ENCODE measurements at regions not wholly inside any gene's neighbourhood (a gene's known extent, or its start where the extent isn't known, plus 50 kb on each side); places are given as distances from the start of the nearest gene placed in this dataset.
"Not testable (repeated sequence)": the region's sequence is repeated elsewhere in the genome, so short reads cannot be mapped to it uniquely, and the experiment has no call there.

DNA sequence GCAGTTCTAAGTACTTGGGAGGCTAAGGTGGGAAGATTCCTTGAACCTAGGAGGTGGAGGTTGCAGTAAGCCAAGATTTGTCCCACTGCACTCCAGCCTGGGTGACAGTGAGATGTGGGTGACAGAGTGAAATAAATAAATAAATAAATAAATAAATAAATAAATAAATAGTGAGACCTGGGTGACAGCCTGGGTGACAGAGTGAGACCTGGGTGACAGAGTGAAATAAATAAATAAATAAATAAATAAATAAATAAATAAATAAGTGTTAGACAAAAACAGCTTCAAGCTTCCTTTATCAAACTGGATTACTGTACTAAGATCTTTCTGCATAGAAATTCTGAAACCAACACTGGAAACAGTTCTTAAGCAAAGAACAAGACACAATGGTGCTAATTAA lies 71.8 kb upstream of the BMP2K start:
- DNase-seq (ENCODE audit: low read depth in 6 of 9, low spot score in 9 of 9): no peak
- no peak overlapping the region for H3K27ac ChIP-seq (ENCODE audit: low read depth in 1 of 2, low read length in 1 of 2)
- H3K4me3 ChIP-seq (ENCODE audit: low read length in 2 of 2): no peak overlapping the region
- H3K27me3 ChIP-seq (ENCODE audit: control insufficient read depth in 2 of 2, insufficient read depth in 1 of 2, low read length in 1 of 2): no peaks in the 10 kb centered on the region
- peaks cover 0 to 6% of the 10 kb centered on the region in 2 donors for H3K9me3 ChIP-seq (ENCODE audit: control insufficient read depth in 2 of 2, insufficient read depth in 1 of 2, low read length in 1 of 2)
- no peaks in the 10 kb centered on the region for H3K4me1 ChIP-seq (ENCODE audit: control insufficient read depth in 2 of 2, insufficient read depth in 2 of 2, low read length in 2 of 2)
- H3K36me3 ChIP-seq (ENCODE audit: control insufficient read depth in 2 of 2, insufficient read depth in 2 of 2, low read length in 1 of 2): no peaks in the 10 kb centered on the region

DNA sequence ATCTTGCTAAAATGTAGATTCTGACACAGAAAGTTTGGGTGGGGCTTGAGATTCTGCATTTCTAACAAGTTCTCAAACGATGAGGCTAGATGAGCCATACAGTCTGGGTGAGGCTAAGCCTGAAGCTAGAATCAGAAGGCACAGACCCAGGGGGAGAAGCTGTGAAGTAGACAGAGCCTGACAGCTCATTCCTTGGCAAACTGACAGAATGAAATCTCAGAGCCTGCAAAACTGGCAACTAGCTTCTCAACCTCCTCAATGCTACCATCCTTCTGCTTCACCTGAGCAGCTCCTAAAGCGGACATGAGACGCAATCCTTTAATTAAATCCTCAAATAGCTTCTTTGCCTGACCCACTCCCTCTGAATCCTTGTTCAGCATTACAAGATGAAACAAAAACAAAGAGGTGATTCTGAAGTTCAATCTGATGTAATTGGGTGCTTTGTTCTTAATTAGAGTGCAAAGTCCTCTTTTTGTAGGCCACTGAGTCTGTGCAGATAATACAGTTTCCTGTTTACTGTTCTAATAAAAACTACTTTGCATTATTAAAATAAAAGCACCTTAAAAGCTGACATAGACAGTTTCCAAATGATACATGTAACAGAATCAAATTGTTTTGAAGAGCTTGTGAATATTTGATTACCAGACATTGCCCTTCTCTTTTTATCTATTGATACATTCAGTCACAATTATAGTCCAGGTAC lies 71.0 kb upstream of the BMP2K start:
- H3K27me3 ChIP-seq (ENCODE audit: control insufficient read depth in 2 of 2, insufficient read depth in 1 of 2, low read length in 1 of 2): no peaks in the 10 kb centered on the region
- no peaks in the 10 kb centered on the region for H3K36me3 ChIP-seq (ENCODE audit: control insufficient read depth in 2 of 2, insufficient read depth in 2 of 2, low read length in 1 of 2)
- 92% methylated on average over 3 of the region's 3 CpGs for WGBS
- peaks cover 0 to 6% of the 10 kb centered on the region in 2 donors for H3K9me3 ChIP-seq (ENCODE audit: control insufficient read depth in 2 of 2, insufficient read depth in 1 of 2, low read length in 1 of 2)
- DNase-seq (ENCODE audit: low read depth in 6 of 9, low spot score in 9 of 9): no peak
- no peak overlapping the region for H3K27ac ChIP-seq (ENCODE audit: low read depth in 1 of 2, low read length in 1 of 2)
- no peak overlapping the region for H3K4me3 ChIP-seq (ENCODE audit: low read length in 2 of 2)
- no peaks in the 10 kb centered on the region for H3K4me1 ChIP-seq (ENCODE audit: control insufficient read depth in 2 of 2, insufficient read depth in 2 of 2, low read length in 2 of 2)

DNA sequence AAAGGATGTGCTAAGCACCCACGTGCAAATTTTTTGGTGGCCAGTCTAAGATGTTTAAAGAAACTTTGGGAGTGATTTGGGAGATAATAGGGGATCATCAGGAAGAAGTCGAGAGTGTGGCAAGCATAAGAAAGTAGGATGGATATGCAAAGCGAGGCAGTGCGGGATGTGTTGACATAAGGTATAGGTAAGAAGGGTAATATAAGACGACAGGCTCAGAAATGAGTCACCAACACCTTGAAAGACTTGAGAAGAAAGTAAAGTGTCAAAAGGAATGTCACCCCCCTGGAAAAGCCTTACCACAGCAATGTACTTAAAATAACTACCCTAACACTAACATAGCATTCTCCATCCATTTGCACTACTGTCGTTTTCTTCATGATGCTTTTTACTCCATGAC lies 69.8 kb upstream of the BMP2K start:
- Histone ChIP-seq H3K4me1 (ENCODE audit: control insufficient read depth in 2 of 2, insufficient read depth in 2 of 2, low read length in 2 of 2) (no peaks in the 10 kb centered on the region), H3K36me3 (ENCODE audit: control insufficient read depth in 2 of 2, insufficient read depth in 2 of 2, low read length in 1 of 2) (no peaks in the 10 kb centered on the region), H3K27ac (ENCODE audit: low read depth in 1 of 2, low read length in 1 of 2) (no peak overlapping the region), H3K9me3 (ENCODE audit: control insufficient read depth in 2 of 2, insufficient read depth in 1 of 2, low read length in 1 of 2) (peaks cover 0 to 6% of the 10 kb centered on the region in 2 donors), H3K27me3 (ENCODE audit: control insufficient read depth in 2 of 2, insufficient read depth in 1 of 2, low read length in 1 of 2) (no peaks in the 10 kb centered on the region), H3K4me3 (ENCODE audit: low read length in 2 of 2) (no peak overlapping the region)
- no peak for DNase-seq (ENCODE audit: low read depth in 6 of 9, low spot score in 9 of 9)
- WGBS: 88% methylated on average over 6 of the region's 6 CpGs

DNA sequence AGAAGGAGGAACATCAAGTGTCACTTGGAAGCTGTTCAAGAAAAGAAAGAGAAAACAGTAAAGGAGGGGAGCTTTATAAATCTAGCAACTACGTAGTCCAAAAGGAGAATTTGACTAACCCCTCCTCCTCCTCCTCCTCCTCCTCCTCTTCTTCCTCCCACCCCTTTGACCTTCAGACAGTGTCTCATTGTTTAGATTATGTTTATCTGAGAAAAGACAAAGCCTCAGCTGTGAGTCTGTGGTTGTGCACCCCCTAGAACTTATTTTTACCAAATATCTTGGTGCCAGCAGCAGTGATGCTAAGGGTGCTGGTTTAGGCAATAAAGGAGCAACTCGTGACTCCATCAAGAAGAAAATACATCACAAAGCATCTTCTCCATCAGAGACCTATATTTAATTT lies 68.9 kb upstream of the BMP2K start:
- Histone ChIP-seq H3K27ac (ENCODE audit: low read depth in 1 of 2, low read length in 1 of 2) (no peak overlapping the region), H3K4me1 (ENCODE audit: control insufficient read depth in 2 of 2, insufficient read depth in 2 of 2, low read length in 2 of 2) (no peaks in the 10 kb centered on the region), H3K4me3 (ENCODE audit: low read length in 2 of 2) (no peak overlapping the region), H3K27me3 (ENCODE audit: control insufficient read depth in 2 of 2, insufficient read depth in 1 of 2, low read length in 1 of 2) (no peaks in the 10 kb centered on the region), H3K9me3 (ENCODE audit: control insufficient read depth in 2 of 2, insufficient read depth in 1 of 2, low read length in 1 of 2) (peaks cover 0 to 6% of the 10 kb centered on the region in 2 donors), H3K36me3 (ENCODE audit: control insufficient read depth in 2 of 2, insufficient read depth in 2 of 2, low read length in 1 of 2) (no peaks in the 10 kb centered on the region)
- DNase-seq (ENCODE audit: low read depth in 6 of 9, low spot score in 9 of 9): no peak
- 73% methylated on average over 2 of the region's 2 CpGs for WGBS

DNA sequence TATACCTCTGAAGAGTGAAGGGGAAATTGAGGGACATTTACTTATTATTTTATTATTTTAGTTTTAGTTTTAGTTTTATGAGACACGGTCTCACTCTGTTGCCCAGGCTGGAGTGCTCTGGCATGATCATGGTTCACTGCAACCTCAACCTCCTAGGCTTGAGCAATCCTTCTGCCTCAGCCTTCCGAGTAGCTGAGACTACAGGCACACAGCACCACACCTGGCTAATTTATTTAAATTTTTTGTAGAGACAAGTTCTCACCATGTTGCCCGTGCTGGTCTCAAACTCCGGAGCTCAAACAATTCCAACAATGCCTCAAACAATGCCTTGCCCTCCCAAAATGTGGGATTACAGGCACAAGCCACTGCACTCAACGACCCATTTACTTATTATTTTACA lies 68.4 kb upstream of the BMP2K start:
- Histone ChIP-seq H3K36me3 (ENCODE audit: control insufficient read depth in 2 of 2, insufficient read depth in 2 of 2, low read length in 1 of 2) (no peaks in the 10 kb centered on the region), H3K9me3 (ENCODE audit: control insufficient read depth in 2 of 2, insufficient read depth in 1 of 2, low read length in 1 of 2) (peaks cover 0 to 4% of the 10 kb centered on the region in 2 donors), H3K27ac (ENCODE audit: low read depth in 1 of 2, low read length in 1 of 2) (no peak overlapping the region), H3K4me3 (ENCODE audit: low read length in 2 of 2) (no peak overlapping the region), H3K4me1 (ENCODE audit: control insufficient read depth in 2 of 2, insufficient read depth in 2 of 2, low read length in 2 of 2) (no peaks in the 10 kb centered on the region), H3K27me3 (ENCODE audit: control insufficient read depth in 2 of 2, insufficient read depth in 1 of 2, low read length in 1 of 2) (no peaks in the 10 kb centered on the region)
- WGBS: 95% methylated on average over 5 of the region's 5 CpGs
- DNase-seq (ENCODE audit: low read depth in 6 of 9, low spot score in 9 of 9): no peak

DNA sequence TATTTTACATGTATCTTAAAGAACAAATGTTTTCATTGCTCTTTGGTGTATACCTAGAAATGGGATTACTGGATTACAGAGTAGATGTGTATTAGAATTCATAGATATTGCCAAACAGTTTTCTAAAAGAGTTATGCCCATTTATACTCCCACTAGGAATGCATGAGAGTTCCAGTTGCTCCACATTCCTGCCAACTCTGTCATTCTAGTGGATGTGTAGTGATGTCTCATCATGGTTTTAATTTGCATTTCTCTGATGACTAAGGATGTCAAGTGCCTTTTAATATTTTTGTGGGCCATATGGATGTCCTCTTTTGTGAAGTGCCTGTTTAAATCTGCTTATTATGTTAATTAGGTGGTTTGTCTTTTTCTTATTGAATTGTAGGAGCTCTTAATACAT lies 65.6 kb upstream of the BMP2K start:
- Histone ChIP-seq H3K27ac (ENCODE audit: low read depth in 1 of 2, low read length in 1 of 2) (no peak overlapping the region), H3K4me1 (ENCODE audit: control insufficient read depth in 2 of 2, insufficient read depth in 2 of 2, low read length in 2 of 2) (no peaks in the 10 kb centered on the region), H3K36me3 (ENCODE audit: control insufficient read depth in 2 of 2, insufficient read depth in 2 of 2, low read length in 1 of 2) (no peaks in the 10 kb centered on the region), H3K27me3 (ENCODE audit: control insufficient read depth in 2 of 2, insufficient read depth in 1 of 2, low read length in 1 of 2) (no peaks in the 10 kb centered on the region), H3K4me3 (ENCODE audit: low read length in 2 of 2) (no peak overlapping the region), H3K9me3 (ENCODE audit: control insufficient read depth in 2 of 2, insufficient read depth in 1 of 2, low read length in 1 of 2) (no peaks in the 10 kb centered on the region)
- DNase-seq (ENCODE audit: low read depth in 6 of 9, low spot score in 9 of 9): no peak

DNA sequence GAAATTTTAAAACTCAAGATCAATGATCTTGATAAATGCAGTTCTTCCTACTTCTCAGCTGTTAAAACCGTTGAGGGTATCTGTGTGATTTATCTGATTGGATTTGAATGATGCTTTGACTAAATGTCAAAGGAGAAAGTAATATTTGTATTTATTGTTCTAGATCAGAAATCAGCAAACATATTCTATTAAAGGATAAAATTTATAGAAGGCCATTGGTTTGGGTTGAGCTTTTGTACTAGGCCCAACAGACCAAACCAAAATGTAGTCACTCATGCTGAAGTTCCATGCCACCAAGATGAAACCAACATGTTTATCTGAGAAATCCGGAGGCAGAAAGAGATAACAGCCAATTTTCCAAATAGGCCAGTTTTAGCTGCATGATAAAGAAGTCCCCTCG lies 64.5 kb upstream of the BMP2K start:
- Histone ChIP-seq H3K4me1 (ENCODE audit: control insufficient read depth in 2 of 2, insufficient read depth in 2 of 2, low read length in 2 of 2) (no peaks in the 10 kb centered on the region), H3K27ac (ENCODE audit: low read depth in 1 of 2, low read length in 1 of 2) (no peak overlapping the region), H3K4me3 (ENCODE audit: low read length in 2 of 2) (no peak overlapping the region), H3K9me3 (ENCODE audit: control insufficient read depth in 2 of 2, insufficient read depth in 1 of 2, low read length in 1 of 2) (no peaks in the 10 kb centered on the region), H3K36me3 (ENCODE audit: control insufficient read depth in 2 of 2, insufficient read depth in 2 of 2, low read length in 1 of 2) (no peaks in the 10 kb centered on the region), H3K27me3 (ENCODE audit: control insufficient read depth in 2 of 2, insufficient read depth in 1 of 2, low read length in 1 of 2) (no peaks in the 10 kb centered on the region)
- 97% methylated on average over 3 of the region's 3 CpGs for WGBS
- DNase-seq (ENCODE audit: low read depth in 6 of 9, low spot score in 9 of 9): no peak

DNA sequence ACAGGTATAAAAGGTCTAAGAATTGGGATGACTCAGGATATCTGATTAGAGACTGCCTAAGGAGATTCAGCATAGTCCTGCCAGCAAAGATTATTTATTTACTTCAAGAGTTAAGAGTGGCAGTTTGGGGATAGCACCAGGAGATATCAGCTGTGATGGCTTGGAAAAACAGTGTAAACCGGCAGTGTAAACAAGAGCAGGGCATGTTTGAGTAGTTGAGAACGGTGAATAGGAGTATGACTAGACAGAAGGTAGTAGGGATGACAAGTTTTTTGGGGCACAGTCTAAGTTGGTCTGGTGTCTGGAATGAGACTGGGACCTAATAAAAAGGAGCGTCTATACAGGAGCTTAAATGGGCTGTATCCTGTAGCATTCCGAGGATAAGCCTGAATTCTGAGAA lies 61.6 kb upstream of the BMP2K start:
- H3K27me3 ChIP-seq (ENCODE audit: control insufficient read depth in 2 of 2, insufficient read depth in 1 of 2, low read length in 1 of 2); H3K4me1 ChIP-seq (ENCODE audit: control insufficient read depth in 2 of 2, insufficient read depth in 2 of 2, low read length in 2 of 2); DNase-seq (ENCODE audit: low read depth in 6 of 9, low spot score in 9 of 9); H3K36me3 ChIP-seq (ENCODE audit: control insufficient read depth in 2 of 2, insufficient read depth in 2 of 2, low read length in 1 of 2); H3K4me3 ChIP-seq (ENCODE audit: low read length in 2 of 2); H3K9me3 ChIP-seq (ENCODE audit: control insufficient read depth in 2 of 2, insufficient read depth in 1 of 2, low read length in 1 of 2); H3K27ac ChIP-seq (ENCODE audit: low read depth in 1 of 2, low read length in 1 of 2): not testable (repeated sequence)
- 97% methylated on average over 4 of the region's 4 CpGs for WGBS

DNA sequence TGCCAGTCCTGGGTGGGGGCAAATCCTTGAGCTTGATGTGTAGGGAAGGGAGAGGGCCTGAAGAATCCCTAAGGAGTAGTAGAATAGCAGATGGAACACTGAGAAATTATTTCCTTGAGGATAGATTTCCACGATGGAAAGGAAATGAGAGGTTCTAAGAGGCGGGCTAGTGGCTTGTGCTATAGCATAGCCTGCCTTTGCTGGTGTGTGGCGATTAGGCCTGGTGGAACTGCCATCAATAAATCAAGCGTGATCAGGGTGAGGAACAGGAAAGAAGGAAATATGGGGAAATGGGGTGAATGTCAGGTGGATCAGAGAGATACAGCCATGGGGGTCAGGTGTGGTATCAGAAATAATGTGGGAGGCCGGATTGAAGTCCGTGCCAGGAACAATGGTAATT lies 60.8 kb upstream of the BMP2K start:
- H3K27me3 ChIP-seq (ENCODE audit: control insufficient read depth in 2 of 2, insufficient read depth in 1 of 2, low read length in 1 of 2): not testable (repeated sequence)

DNA sequence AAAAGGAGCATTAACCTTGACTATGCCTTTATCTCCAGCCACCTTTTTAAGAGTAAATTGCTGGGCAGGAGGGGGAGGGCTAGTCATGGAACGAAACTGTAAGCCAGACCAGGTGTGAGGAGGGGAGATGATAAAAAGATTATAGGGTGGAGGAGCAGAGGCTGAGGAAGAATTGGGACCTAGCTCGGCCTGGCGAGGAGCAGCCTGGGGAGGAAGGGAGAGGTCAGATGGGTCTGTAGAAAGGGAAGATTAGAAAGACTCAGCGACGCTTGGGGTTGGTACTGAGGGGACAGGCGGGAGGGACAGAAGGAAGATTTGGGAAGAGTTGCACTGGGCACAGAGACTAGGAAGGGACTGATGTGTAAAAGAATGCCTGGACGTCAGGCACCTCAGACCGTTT lies 58.4 kb upstream of the BMP2K start:
- DNase-seq (ENCODE audit: low read depth in 6 of 9, low spot score in 9 of 9); H3K27ac ChIP-seq (ENCODE audit: low read depth in 1 of 2, low read length in 1 of 2); H3K4me3 ChIP-seq (ENCODE audit: low read length in 2 of 2); H3K9me3 ChIP-seq (ENCODE audit: control insufficient read depth in 2 of 2, insufficient read depth in 1 of 2, low read length in 1 of 2); H3K27me3 ChIP-seq (ENCODE audit: control insufficient read depth in 2 of 2, insufficient read depth in 1 of 2, low read length in 1 of 2); H3K36me3 ChIP-seq (ENCODE audit: control insufficient read depth in 2 of 2, insufficient read depth in 2 of 2, low read length in 1 of 2): not testable (repeated sequence)
- 96% methylated on average over 8 of the region's 8 CpGs for WGBS
- peaks cover 3 to 10% of the 10 kb centered on the region in 2 donors for H3K4me1 ChIP-seq (ENCODE audit: control insufficient read depth in 2 of 2, insufficient read depth in 2 of 2, low read length in 2 of 2)

More for the DNA sequence above, 60.8 kb upstream of the BMP2K start:
- not testable (repeated sequence) for H3K4me1 ChIP-seq (ENCODE audit: control insufficient read depth in 2 of 2, insufficient read depth in 2 of 2, low read length in 2 of 2); H3K27ac ChIP-seq (ENCODE audit: low read depth in 1 of 2, low read length in 1 of 2); H3K36me3 ChIP-seq (ENCODE audit: control insufficient read depth in 2 of 2, insufficient read depth in 2 of 2, low read length in 1 of 2); H3K4me3 ChIP-seq (ENCODE audit: low read length in 2 of 2); H3K9me3 ChIP-seq (ENCODE audit: control insufficient read depth in 2 of 2, insufficient read depth in 1 of 2, low read length in 1 of 2); DNase-seq (ENCODE audit: low read depth in 6 of 9, low spot score in 9 of 9)
- WGBS: 92% methylated on average over 4 of the region's 6 CpGs

All from thymus (tissue), 11 donors.